ENCODE measurements at regions not wholly inside any gene's neighbourhood (a gene's known extent, or its start where the extent isn't known, plus 50 kb on each side); places are given as distances from the start of the nearest gene placed in this dataset.

DNA sequence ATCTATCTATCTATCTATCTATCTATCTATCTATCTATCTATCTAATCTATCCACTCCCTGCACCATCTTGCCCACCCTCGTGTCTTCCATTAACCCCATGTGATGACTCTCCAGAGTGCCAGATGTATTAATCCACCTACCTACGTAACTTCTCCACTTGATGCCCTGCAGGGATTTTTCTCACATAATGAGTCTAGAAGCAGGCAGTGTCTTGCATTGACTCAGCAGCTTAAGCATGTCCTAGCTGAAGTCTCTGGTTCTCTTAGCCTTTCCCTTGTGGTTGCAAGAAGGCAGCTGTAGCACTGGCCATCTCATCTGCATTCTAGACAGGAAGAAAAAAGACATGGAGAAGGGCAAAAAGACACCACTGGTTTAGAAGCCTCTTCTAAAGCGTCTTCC, 96.7 kb upstream of the ALDH1B1 start:
- no peak overlapping the region for H3K27ac ChIP-seq (ENCODE audit: low read length)
- H3K79me2 ChIP-seq (ENCODE audit: low read length), result no peaks in the 10 kb centered on the region
- ChIA-PET CTCF (no interaction called here), POLR2A (ENCODE audit: unreplicated experiment) (no interaction called here)
- DNase-seq (no peak), ATAC-seq (no peak)
- H3K4me3 ChIP-seq (ENCODE audit: low read length), result no peak overlapping the region
- no peaks in the 10 kb centered on the region for H3K4me1 ChIP-seq (ENCODE audit: insufficient read depth, low read length)
- H3F3A ChIP-seq (ENCODE audit: low read length, unreplicated experiment), result no peaks in the 10 kb centered on the region
- no peaks in the 10 kb centered on the region for H3K36me3 ChIP-seq (ENCODE audit: low read depth, low read length)
- intact Hi-C loops (cut with micrococcal nuclease), result no loop called here
- H2AFZ ChIP-seq (ENCODE audit: low read length), result no peak overlapping the region
- BruUV-seq (replicated peaks), result no TSS peak
- no peaks in the 10 kb centered on the region for H4K20me1 ChIP-seq (ENCODE audit: low read length)
- TF ChIP-seq, protein P1, sequence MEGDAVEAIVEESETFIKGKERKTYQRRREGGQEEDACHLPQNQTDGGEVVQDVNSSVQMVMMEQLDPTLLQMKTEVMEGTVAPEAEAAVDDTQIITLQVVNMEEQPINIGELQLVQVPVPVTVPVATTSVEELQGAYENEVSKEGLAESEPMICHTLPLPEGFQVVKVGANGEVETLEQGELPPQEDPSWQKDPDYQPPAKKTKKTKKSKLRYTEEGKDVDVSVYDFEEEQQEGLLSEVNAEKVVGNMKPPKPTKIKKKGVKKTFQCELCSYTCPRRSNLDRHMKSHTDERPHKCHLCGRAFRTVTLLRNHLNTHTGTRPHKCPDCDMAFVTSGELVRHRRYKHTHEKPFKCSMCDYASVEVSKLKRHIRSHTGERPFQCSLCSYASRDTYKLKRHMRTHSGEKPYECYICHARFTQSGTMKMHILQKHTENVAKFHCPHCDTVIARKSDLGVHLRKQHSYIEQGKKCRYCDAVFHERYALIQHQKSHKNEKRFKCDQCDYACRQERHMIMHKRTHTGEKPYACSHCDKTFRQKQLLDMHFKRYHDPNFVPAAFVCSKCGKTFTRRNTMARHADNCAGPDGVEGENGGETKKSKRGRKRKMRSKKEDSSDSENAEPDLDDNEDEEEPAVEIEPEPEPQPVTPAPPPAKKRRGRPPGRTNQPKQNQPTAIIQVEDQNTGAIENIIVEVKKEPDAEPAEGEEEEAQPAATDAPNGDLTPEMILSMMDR (conservative IDR thresholded peaks at IDR 0.05; ENCODE audit: low read depth, low read length), result no peak
- no peak for TF ChIP-seq EZH2 (IDR thresholded peaks at IDR 0.05; ENCODE audit: low read length, unreplicated experiment)
- no peak for TF ChIP-seq EZH2phosphoT487 (IDR thresholded peaks at IDR 0.05; ENCODE audit: borderline replicate concordance, low read length)
- no peaks in the 10 kb centered on the region for H3K27me3 ChIP-seq (ENCODE audit: low read length)
- no peak overlapping the region for H3K9ac ChIP-seq (ENCODE audit: low read length)
- H3K9me2 ChIP-seq (replicated peaks; ENCODE audit: low read length), result no peaks in the 10 kb centered on the region
- no peaks in the 10 kb centered on the region for H3K9me3 ChIP-seq (ENCODE audit: low read length)
- no peak overlapping the region for H3K4me2 ChIP-seq (ENCODE audit: low read length)

DNA sequence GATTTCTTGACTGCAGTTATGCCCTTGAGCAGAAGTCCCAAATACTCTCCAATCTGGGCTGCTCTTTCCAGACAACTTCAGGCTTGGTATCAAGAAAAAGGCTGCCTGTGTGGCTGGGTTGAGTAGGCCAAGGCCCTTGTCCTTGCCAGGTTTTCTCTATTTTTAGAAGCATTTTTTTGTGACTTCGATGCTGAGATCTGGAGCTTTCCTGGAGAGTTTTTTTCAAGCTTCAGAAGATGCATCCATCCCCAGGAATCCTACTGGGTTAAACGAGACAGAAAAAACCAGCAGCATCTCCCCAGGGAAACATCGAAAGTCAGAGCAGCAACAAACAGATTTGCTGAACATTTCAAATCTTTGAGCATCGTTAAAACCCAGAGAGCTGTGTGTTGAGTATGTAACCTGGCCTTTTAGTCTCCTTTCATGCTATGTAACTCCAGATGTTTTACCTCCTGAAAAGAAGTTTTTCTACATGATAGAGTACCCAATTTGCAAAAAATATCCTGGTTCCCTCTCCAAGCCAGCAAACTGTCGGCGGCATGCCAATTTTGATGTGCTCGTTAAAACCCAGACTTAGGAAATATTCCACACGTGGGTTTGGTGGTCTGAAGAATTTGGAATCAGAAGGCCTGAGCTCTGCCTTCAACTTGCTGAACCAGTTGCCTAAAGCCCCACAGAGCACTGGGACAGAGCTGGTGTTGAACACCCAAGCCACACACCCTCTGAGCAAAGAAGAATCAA, 98.1 kb upstream of the ALDH1B1 start:
- BruUV-seq (replicated peaks), result no TSS peak
- Histone ChIP-seq H3K9me3 (ENCODE audit: low read length) (no peaks in the 10 kb centered on the region), H3K27me3 (ENCODE audit: low read length) (no peaks in the 10 kb centered on the region), H4K20me1 (ENCODE audit: low read length) (no peaks in the 10 kb centered on the region), H3K9me2 (replicated peaks; ENCODE audit: low read length) (no peaks in the 10 kb centered on the region), H3K4me2 (ENCODE audit: low read length) (no peak overlapping the region), H3K36me3 (ENCODE audit: low read depth, low read length) (no peaks in the 10 kb centered on the region), H3K4me3 (ENCODE audit: low read length) (no peak overlapping the region), H3F3A (ENCODE audit: low read length, unreplicated experiment) (no peaks in the 10 kb centered on the region), H3K4me1 (ENCODE audit: insufficient read depth, low read length) (no peaks in the 10 kb centered on the region), H3K27ac (ENCODE audit: low read length) (no peak overlapping the region), H3K79me2 (ENCODE audit: low read length) (no peaks in the 10 kb centered on the region), H2AFZ (ENCODE audit: low read length) (no peak overlapping the region), H3K9ac (ENCODE audit: low read length) (no peak overlapping the region)
- intact Hi-C loops (cut with micrococcal nuclease), result no loop called here
- ATAC-seq, result no peak
- ChIA-PET CTCF (interaction anchor here (0.5 kb wide), 1 partner anchor 53 kb away, joined by 3 read pairs; no protein-coding TSS in a partner anchor), POLR2A (ENCODE audit: unreplicated experiment) (no interaction called here)
- TF ChIP-seq EZH2phosphoT487 (IDR thresholded peaks at IDR 0.05; ENCODE audit: borderline replicate concordance, low read length), result no peak
- TF ChIP-seq EZH2 (IDR thresholded peaks at IDR 0.05; ENCODE audit: low read length, unreplicated experiment), result no peak
- TF ChIP-seq, protein P1 (conservative IDR thresholded peaks at IDR 0.05; ENCODE audit: low read depth, low read length), result no peak
- no peak for DNase-seq

DNA sequence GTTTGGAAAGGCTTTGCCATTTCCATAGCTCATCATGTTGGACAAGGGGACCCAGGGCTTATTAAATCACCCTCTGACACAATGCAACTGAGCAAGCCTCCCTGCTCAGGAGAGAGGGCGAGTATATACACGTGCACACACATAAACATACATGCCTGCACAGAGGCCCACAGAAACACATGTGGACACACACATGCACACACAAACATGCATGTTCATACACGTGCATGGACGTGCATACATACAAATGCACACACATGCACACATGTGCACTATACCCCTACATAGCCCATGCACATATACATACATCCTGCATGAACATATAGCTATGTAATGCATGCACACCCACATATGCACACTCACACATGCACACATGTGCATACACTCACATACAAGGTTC, 99.5 kb upstream of the ALDH1B1 start:
- Histone ChIP-seq H3K4me3 (ENCODE audit: low read length) (no peak overlapping the region), H2AFZ (ENCODE audit: low read length) (no peak overlapping the region), H3F3A (ENCODE audit: low read length, unreplicated experiment) (no peaks in the 10 kb centered on the region), H4K20me1 (ENCODE audit: low read length) (no peaks in the 10 kb centered on the region), H3K36me3 (ENCODE audit: low read depth, low read length) (no peaks in the 10 kb centered on the region), H3K9ac (ENCODE audit: low read length) (no peak overlapping the region), H3K4me2 (ENCODE audit: low read length) (no peak overlapping the region), H3K4me1 (ENCODE audit: insufficient read depth, low read length) (no peaks in the 10 kb centered on the region), H3K9me2 (replicated peaks; ENCODE audit: low read length) (no peaks in the 10 kb centered on the region), H3K27me3 (ENCODE audit: low read length) (no peaks in the 10 kb centered on the region), H3K79me2 (ENCODE audit: low read length) (no peaks in the 10 kb centered on the region), H3K27ac (ENCODE audit: low read length) (no peak overlapping the region), H3K9me3 (ENCODE audit: low read length) (no peaks in the 10 kb centered on the region)
- ATAC-seq, result no peak
- no peak for DNase-seq
- no TSS peak for BruUV-seq (replicated peaks)
- TF ChIP-seq, protein P1 (conservative IDR thresholded peaks at IDR 0.05; ENCODE audit: low read depth, low read length), result no peak
- TF ChIP-seq EZH2 (IDR thresholded peaks at IDR 0.05; ENCODE audit: low read length, unreplicated experiment) (no peak), EZH2phosphoT487 (IDR thresholded peaks at IDR 0.05; ENCODE audit: borderline replicate concordance, low read length) (no peak)
- POLR2A ChIA-PET (ENCODE audit: unreplicated experiment), result no interaction called here
- CTCF ChIA-PET, result no interaction called here
- intact Hi-C loops (cut with micrococcal nuclease), result no loop called here

Measured in PC-3 (cell line).